LoVo (cell line): ENCODE measurements at regions not wholly inside any gene's neighbourhood (a gene's known extent, or its start where the extent isn't known, plus 50 kb on each side); places are given as distances from the start of the nearest gene placed in this dataset.
"Not testable (repeated sequence)": the region's sequence is repeated elsewhere in the genome, so short reads cannot be mapped to it uniquely, and the experiment has no call there.

Source experiments
- DNase-seq: peaks from one replicate; pipeline ENCODE4 v3.0.0-alpha.2; 2016; ENCODE audit warnings: low spot score

DNA sequence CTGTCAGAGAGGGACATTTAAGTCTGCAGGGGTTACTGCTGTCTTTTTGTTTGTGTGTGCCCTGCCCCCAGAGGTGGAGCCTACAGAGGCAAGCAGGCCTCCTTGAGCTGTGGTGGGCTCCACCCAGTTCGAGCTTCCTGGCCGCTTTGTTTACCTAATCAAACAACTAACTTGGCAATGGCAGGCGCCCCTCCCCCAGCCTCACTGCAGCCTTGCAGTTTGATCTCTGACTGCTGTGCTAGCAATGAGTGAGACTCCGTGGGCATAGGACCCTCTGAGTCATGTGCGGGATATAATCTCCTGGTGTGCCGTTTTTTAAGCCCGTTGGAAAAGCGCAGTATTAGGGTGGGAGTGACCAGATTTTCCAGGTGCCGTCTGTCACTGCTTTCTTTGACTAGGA lies 216.8 kb upstream of the CDKN2B start:
- DNase-seq: not testable (repeated sequence)

DNA sequence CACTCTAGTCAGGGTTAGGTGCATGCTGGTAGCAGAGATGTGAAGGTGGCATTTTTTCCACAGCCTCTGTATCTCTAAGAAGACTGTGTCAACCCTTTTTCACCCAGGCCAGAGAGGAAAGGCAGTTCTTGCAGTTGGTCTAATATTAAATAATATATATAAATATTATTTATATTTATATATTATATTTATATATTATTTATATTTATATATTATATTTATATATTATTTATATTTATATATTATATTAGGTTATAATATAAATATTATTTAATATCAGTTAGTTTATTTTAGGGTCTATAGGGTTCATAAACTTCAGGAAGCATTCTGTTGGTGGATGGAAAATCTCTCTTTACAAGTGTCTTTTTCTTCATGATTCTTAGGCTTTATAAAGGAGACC lies 218.6 kb upstream of the DMRTA1 start:
- no peak for DNase-seq

DNA sequence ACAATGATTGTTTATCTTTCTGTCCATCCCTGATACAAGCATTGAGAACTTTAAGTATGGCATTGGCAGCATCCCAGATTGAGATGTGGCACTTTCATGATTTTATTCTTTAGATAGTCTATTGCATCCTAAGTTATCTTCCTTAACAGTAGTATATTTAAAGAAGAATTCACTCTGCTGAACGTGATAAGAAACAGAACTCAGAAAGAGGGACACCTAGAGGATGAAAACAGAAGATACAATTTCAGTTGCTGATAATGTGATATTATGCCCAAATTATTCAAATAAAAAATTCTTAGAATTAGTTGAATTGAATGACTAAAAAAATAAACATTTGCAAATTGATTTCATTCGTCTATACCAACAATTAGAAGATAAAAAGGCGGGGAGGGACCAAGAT lies 218.1 kb upstream of the DMRTA1 start:
- no peak for DNase-seq

DNA sequence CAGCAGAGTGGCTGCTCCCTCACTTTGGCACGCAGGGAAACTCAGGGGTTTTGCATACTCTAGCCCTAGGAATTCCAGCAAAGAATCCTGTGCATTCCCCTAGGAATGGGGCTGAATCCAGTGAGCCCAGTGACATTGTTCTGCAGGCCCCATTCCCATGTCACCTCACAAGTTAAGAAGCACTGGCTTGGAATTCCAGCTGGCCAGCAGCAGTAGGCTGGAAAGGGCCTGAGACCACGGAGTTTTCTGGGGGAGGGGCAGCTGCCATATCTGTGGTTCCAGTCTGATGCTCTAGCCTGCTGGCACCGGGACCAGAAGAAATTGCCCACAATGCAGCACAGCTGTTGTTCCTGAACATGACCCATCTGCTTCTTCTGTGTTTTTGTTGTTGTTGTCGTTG lies 217.6 kb upstream of the DMRTA1 start:
- DNase-seq: no peak

DNA sequence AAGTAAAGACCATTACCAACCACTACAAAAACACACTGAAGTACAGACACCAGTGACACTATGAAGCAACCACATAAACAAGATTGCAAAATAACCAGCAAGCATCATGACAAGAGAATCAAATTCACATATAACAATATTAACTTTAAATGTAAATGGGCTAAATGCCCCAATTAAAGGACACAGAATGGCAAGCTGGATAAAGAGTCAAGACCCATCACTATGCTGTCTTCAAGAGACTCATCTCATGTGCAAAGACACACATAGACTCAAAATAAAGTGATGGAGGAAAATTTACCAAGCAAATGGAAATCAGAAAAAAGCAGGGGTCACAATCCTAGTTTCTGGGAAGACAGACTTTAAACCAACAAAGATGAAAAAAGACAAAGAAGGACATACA lies 215.3 kb upstream of the DMRTA1 start:
- DNase-seq: not testable (repeated sequence)

DNA sequence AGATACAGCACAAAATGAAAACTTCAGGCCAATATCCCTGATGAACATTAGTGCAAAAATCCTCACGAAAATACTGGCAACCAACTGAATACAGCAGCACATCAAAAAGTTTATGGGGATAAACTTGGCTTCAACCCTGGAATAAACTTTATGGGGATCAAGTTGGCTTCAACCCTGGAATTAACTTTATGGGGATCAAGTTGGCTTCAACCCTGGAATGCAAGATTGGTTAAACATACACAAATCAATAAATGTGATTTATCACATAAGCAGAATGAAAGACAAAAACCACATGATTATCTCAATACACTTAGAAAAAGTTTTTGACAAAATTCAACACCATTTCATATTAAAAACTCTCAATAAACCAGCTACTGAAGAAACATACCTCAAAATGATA lies 213.7 kb upstream of the DMRTA1 start:
- no peak for DNase-seq

DNA sequence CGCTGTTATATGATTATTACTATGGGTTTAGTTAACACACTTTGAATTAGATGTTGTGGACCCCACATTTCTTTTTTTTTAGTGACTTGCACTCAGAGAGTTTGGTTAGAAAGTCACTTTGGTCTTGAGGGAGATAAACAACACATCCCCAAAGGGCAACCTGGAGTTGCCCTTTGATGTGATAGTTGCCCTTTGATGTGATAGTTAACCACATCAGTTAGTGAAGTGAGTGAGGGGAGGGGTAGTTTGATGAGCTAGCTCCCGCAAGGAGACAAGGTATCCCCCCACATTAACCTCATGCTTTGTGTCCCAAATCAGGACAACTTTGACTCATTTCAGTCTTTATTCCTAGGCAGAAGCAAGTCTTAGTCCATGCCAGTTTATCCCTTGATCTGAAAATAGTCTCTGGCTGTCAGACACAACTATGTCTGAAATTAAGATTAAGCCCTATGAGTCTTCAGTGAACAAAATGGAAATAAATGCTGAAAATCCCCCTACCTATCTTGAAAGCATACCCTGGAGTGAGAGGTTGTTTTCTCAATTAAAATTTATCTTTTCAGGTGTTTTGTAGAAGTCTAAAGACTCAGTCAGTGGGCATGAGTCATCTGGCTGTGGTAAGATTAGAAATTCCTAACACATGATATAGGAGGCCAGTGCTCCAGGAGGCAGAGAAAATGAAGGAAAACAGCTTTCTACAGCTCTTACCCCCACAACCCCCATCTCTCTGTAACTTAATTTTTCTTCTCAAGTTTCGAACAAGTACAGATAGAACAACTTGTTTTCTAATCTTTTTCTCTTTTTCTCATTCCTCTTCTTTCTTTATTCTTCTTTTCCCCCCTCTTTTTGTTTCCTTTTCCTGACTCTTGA lies 208.9 kb upstream of the DMRTA1 start:
- DNase-seq: peak; percentile 75

DNA sequence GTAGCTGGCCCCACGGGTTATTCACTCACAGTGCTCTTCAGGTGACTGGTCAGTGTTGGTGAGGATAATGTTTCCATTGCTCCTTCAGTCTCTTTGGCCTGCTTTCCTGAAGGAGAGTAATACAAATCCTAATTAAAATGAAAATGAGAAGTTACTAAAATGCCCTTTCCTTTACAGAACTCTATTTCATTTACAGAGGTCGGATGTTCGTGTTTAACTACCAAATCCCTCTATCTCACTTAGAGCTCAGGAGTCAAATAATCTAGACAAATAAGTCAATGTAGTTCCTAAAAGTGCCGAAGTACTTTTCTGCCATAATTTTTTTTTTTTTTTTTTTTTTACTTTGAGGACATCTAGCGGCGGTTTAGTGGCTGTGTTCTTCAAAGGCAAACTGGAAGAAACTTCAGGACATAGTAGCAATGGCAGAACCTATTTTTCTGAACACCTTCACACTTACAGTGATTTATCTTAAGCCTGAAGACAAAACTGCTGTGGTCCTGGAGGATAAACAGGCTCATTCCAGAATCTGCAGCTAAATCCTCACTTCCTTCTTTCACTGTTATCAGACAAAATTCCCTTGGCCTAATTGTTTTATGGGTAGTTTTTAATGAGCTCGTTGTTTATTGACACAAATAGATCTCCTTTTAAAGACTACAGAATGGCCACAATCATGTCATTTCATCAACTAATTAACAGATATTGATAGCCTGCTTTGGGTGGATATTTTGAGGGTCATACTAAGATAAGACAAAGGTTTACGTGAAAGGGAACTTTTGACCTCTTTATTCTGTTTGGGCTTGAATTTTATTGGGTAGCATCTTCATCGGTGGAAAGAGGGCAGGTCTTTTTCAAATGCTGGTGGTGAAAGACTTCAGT lies 207.6 kb upstream of the DMRTA1 start:
- peak; percentile 63 for DNase-seq

DNA sequence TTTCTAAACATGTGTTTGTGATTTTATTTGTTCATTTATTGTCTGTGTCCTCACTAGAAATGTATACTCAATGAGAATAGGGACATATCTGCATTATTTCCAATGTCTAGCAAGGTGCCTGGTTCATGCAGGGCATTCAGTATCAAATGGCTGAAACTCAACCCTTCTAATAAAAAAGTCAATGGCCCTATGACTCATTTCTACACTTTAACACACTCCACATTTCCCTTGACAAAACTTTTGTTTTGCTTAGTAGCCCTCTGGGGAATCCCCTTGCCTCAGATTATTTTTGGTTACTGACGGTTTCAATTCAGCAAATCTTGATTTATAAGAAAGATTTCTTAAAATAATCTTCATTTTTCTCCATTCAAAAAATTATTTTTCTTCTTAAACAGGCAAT lies 206.0 kb upstream of the DMRTA1 start:
- DNase-seq: peak; percentile 52

DNA sequence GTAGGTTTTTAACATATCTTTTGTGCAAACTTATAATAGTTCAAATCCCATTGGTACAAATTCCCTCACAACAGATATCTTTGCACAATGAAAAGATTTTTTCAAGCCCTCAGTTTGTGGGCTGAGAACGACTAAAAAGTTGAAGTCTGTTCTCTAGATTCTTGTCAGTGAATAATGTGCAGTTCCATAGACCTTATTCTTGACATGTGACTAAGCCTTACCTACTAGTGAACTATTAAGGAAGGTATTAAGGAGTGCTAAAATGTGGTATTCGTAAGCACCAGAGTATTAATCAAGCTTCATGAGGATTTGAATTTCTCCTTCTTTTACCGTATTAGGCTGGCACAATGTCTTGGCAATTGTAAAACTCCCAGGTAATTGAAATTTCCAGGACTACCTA lies 205.6 kb upstream of the DMRTA1 start:
- no peak for DNase-seq

DNA sequence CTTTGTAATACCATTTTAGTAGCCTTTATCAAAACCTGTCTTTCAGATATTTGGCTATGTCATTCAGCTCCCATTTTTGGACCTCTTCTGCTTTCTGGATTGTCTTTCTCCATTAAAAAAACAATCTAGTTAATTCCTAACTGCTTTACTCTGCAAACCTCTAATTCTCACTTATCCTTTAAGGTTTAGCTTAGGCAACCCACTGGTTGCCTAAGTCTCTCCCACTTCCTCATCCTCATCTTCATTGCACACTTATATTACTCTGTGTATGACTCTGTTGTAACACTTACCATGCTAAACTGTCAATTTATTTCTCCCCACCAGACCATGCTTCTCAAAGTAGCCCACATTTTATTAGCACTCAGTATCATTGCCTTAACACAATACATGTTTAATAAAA lies 205.0 kb upstream of the DMRTA1 start:
- no peak for DNase-seq

DNA sequence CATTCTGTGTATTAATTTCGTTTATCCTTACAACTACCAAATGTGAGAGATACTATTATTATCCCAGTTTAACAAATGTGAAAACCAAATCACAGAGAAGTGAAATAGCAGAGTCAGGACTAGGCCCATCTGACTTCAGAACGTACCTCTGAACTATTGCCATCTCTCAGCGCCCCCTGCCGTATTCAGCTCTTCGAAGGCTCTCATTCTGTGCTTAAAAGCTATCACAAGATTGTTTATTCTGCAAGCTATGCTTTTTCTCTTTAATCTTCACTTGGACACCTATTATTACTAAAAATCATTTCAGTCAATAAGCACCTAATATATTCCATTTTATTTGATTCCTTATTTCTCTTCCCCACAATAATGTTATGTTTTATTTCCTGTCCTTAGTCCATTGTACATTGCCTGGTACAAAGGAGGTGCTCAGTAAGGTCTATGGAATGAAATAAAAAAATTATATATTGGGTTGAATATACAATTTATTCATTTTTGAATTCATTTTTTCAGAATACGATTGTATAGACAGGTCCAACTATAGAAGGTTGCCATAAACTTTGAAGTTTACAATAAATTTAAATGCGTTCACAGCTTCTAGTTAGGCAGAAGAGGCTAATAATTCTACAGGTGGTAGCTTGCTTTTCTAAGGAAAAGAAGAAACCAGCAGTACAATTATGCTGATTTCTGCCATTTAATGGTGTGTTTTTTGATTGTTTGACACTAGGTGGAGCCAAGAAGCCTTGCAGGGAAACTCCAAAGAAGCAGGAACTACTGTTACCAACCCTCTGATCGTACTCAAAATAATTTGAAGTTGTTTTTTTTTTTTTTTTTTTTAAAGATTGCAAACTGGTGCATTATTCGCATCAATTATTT lies 202.2 kb upstream of the DMRTA1 start:
- peak; percentile 65 for DNase-seq

DNA sequence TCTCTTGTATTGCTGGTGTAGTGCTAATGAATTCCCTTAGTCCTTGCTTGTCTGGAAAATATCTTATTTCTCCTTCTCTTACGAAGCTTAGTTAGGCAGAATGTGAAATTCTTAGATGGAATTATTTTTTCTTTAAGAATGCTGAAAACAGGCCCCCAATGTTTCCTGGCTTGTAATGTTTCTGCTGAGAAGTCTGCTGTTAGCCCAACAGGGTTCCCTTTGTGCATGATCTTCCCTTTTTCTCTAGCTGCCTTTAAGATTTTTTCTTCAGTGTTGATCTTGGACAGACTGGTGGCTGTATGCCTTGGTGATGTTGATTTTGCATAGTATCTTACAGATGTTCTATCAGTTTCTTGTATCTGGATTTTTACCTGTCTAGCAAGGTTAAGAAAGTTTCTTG lies 191.3 kb upstream of the DMRTA1 start:
- DNase-seq: no peak

DNA sequence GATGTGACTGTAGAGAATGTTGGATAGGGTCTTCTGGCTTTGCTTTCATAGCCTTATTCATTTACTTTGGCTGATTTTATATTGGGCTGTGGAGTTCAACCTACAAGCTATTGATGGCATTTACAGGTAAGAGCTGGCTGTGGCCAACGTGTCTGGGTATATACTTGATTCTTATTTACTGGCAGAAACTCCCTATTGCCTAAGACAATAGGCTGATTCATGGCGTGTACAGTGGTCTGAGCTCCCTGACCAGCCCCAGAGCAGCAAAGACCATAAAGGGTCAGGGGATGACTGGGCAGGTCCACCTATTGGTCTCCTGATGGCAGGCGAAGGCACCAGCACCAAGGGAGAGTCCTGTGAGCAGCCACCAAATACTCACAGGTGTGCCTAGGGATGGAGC lies 190.2 kb upstream of the DMRTA1 start:
- no peak for DNase-seq

DNA sequence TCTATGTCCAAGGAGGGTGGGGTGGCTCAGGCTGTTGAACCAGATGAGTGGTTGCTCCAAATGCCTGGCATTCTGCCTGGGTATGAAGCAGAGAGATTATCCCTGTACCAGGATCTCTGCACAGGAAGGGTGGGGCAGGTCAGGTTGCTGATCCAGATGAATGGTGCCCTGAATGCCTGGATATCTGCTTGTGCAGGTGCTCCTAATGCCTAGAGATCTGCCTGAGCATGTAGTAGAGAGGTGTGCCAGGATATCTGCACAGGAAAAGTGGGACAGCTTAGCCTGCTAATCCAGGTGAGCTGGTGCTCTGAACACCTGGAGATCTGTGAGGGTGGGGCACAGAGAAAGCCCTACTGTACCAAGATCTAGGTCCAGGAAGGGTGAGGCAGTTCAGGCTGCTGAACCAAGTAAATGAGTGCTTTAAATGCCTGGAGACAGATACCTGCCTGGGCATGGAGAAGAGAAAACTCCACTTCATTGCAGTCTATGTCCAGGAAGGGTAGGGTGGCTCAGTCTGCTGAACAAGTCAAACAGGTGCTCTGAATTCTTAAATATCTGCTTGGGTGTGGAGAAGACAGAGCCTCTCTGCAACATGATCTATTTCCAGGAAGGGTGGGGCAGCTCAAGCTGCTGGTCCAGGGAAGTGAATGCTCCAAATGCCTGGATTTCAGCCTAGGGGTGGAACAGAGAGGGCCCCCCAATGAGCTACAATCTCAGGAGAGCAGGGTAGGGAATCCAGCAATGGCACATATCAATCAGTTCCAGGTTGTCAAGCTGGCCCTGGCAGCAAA lies 189.4 kb upstream of the DMRTA1 start:
- no peak for DNase-seq

DNA sequence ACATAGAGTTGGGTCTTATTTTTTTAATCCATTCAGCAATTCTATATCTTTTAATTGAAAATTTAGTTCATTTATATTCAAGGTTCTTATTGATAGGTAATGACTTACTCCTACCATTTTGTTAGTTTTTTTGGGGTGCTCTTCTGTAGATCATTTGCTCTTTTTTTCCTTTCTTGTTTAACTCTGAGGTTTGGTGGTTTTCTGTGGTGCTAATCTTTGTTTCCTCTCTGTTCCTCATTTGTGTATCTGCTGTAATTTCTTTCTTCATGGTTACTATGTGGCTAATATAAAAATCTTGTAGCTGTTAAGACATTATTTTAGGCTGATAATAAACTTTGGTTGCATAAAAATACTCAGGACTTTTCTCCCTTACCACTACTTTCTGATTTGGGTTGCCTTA lies 181.6 kb upstream of the DMRTA1 start:
- DNase-seq: no peak

DNA sequence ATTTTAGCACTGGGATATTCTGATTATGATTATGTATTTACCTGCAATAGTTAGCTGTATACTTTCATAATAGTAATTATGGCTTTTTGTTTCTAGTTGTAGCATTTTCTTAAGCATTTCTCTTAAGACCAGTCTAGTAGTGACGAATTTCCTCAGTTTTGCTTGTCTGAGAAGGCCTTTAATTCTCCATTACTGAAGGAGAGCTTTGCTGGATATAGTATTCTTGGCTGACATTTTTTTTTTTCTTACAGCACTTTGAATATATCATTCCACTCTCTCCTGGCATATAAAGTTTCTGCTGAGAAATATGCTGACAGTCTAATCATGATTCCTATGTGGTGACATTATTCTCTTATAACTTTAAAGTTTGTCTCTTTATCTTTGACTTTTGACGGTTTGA lies 181.1 kb upstream of the DMRTA1 start:
- DNase-seq: no peak

DNA sequence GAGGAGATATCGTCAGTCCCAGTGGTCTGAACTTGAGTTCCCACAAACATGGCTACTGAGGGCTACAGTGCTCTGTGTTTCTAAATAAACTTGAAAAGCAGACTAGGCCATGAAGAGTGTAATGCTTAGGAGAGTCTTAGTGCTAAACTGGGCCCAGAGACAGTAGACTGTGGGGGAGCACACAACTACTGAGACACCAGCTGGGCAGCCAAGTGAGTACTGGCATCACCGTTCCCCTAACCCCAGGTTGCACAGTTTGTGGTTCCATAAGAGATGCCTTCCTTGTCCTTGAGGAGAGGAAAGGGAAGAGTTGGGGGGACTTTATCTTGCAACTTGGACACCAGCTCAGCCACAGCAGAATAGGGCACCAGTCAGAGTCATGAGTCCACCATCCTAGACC lies 172.1 kb upstream of the DMRTA1 start:
- no peak for DNase-seq

DNA sequence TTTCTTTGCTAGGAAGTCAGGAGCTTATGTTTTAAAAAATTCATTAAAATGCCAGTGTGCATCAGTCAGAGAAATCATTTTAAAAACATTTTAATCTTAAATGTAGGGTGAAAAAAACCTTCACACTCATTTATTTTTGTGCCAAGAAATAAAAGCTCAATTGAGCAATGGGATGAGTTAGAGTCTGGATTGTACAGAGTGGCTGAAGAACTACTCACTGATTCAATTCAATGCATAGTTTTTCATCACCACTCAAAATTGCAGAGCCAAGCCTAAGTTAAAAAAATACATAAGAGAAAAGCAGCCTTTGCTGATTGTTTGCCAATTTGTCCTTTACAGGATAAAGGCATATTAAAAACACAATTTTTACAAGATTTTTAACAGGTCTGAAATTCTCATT lies 168.2 kb upstream of the DMRTA1 start:
- no peak for DNase-seq

DNA sequence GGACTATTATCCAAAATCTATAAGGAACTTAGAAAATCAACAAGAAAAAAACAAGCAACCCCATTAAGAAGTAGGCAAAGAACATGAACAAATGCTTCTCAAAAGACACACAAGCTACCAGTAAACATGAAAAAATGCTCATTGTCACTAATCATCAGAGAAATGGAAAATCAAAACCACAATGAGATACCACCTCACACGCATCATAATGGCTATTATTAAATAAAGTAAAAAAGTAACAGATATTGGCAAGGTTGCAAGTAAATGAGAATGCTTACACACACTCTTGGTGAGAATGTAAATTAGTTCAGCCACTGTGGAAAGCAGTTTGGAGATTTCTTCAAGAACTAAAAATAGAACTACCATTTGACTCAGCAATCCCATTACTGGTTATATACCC lies 167.0 kb upstream of the DMRTA1 start:
- no peak for DNase-seq

DNA sequence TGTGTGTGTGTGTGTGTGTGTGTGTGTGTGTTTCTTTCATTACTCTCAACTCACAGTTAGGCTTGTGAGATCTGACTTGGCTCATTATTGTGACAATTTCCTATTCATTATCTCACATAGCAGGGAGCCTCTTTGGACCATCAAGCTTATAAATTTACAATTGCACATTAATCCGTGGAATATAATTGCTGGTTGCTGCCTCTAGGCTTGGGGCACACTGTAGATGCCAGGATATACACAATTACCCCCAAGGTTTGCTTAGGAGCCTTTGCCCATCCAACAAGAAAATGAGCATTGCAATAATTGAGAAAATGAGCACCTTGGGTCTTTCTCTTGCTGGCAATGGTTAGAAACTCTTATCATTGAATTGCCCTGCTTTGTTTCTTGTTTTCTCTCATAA lies 161.6 kb upstream of the DMRTA1 start:
- no peak for DNase-seq

DNA sequence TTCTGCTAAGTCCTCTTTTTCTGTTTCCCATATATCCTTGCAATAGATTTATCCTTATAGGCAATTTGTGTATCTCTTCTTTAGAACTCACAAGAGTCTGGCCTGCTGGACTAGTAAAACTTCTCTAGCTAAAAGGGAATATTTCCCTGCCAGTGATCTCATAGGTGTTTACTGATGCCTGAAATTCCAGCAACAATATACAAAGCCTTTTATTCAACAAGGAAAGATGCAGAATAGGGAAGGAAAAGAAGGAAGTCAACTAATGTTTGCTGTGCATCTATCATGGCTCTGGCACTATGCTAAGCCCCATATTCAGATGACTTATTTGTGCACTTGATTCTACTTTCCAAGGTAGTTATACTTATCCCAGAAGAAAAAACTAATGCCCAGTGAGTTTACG lies 160.0 kb upstream of the DMRTA1 start:
- no peak for DNase-seq
